ENCODE measurements at regions not wholly inside any gene's neighbourhood (a gene's known extent, or its start where the extent isn't known, plus 50 kb on each side); places are given as distances from the start of the nearest gene placed in this dataset.
A peak's percentile ranks its signal among the peaks of the same experiment; 100 is the strongest.

DNA sequence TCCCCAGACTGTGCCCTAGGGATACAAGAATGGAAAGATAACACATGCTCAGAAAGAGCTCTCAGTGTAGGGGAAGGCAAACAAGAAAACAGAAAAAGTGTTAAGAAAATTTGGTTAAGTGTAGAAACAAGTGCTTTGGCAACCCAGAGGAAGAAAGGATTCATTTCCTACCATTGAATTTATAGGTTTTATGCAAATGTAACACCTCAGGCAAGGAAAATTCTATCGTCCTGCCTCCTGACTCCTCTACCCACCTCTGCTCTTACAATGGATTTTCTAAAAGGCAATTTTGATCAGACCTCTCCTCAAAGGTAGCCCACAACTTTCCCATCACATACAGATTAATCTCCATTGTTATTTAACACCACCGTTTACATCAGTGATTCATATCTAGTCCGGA, 298.7 kb downstream of the RFC3 start:
- no peaks in the 10 kb centered on the region for H3K36me3 ChIP-seq
- no peaks in the 10 kb centered on the region for H3K4me1 ChIP-seq
- no peaks in the 10 kb centered on the region for H3K27me3 ChIP-seq
- no peak for FAIRE-seq
- ATAC-seq, result no peak
- no peak for DNase-seq
- no peak overlapping the region for H3K27ac ChIP-seq
- TF ChIP-seq, protein P1, sequence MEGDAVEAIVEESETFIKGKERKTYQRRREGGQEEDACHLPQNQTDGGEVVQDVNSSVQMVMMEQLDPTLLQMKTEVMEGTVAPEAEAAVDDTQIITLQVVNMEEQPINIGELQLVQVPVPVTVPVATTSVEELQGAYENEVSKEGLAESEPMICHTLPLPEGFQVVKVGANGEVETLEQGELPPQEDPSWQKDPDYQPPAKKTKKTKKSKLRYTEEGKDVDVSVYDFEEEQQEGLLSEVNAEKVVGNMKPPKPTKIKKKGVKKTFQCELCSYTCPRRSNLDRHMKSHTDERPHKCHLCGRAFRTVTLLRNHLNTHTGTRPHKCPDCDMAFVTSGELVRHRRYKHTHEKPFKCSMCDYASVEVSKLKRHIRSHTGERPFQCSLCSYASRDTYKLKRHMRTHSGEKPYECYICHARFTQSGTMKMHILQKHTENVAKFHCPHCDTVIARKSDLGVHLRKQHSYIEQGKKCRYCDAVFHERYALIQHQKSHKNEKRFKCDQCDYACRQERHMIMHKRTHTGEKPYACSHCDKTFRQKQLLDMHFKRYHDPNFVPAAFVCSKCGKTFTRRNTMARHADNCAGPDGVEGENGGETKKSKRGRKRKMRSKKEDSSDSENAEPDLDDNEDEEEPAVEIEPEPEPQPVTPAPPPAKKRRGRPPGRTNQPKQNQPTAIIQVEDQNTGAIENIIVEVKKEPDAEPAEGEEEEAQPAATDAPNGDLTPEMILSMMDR (IDR thresholded peaks at IDR 0.05), result no peak
- WGBS, 2 donors, result 71 to 74% methylated on average over 3 of the region's 3 CpGs
- no peak overlapping the region for H3K4me3 ChIP-seq
- H3K9me3 ChIP-seq, result no peaks in the 10 kb centered on the region
- intact Hi-C loops (cut with DNase I), result no loop called here

DNA sequence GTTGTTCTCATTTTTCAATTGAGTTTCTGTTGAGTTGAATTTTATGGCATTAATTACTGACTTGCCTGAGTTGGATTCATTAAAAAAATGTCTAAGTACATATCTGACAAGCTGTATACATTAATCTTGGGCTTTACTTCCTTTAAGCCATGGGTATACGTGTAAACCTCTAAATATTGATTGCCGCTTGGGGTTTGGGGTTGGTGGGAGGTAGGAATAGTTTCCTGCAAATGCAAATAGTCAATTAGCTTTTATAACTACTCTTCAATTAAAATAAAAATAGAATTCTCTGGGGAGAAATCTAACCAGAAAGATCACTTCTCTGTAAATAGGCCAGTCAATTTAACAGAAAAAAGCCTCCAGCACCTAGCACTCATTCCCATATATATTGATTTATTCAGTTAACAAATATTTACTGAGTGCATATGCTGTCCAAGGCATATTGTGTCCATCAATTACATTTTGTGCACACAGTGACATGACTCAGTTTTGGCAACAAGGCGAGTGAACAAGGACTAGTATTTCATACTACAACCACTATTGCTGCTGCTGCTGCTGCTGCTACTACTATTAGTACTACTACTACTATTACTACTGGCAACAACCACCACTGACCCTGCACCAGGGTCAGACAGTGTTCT, 306.8 kb downstream of the RFC3 start:
- FAIRE-seq, result no peak
- intact Hi-C loops (cut with DNase I), result no loop called here
- no peak overlapping the region for H3K4me3 ChIP-seq
- peak; percentile 40 to 78 (median 58) for ATAC-seq
- 30 to 37% methylated on average over 3 of the region's 3 CpGs for WGBS, 2 donors
- H3K9me3 ChIP-seq, result no peaks in the 10 kb centered on the region
- TF ChIP-seq, protein P1 (IDR thresholded peaks at IDR 0.05), result no peak
- peaks cover 0 to 10% (median 3%) of the 10 kb centered on the region in 3 donors for H3K4me1 ChIP-seq
- peak in 1 of 6 donors; percentile 18 for DNase-seq
- H3K27ac ChIP-seq, result no peak overlapping the region
- no peaks in the 10 kb centered on the region for H3K36me3 ChIP-seq
- H3K27me3 ChIP-seq, result no peaks in the 10 kb centered on the region

DNA sequence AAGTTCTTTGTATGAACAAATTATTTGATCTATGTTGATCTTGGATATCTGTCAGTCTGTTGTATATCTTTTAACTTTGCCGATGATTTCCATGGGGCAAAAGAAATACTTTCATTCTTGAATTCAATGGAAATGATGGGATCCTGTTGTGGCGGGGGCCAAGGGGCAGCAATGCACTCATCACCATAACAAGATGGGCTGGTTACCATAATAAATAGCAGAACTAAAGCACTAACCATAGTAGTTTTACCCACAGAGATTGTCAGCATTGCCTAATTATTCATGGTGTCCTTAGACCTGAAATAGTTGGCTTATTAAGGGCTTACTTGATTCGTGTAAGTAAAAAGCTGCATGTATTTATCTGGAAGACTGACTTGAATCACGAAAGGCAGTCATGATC, 309.6 kb downstream of the RFC3 start:
- intact Hi-C loops (cut with DNase I), result no loop called here
- Histone ChIP-seq H3K9me3 (no peaks in the 10 kb centered on the region), H3K4me1 (peaks cover 0 to 10% (median 3%) of the 10 kb centered on the region in 3 donors), H3K27ac (no peak overlapping the region), H3K36me3 (no peaks in the 10 kb centered on the region), H3K4me3 (no peak overlapping the region), H3K27me3 (no peaks in the 10 kb centered on the region)
- TF ChIP-seq, protein P1 (IDR thresholded peaks at IDR 0.05), result no peak
- WGBS, 2 donors, result 78 to 82% methylated on average over 4 of the region's 4 CpGs
- no peak for FAIRE-seq
- no peak for ATAC-seq
- no peak for DNase-seq

DNA sequence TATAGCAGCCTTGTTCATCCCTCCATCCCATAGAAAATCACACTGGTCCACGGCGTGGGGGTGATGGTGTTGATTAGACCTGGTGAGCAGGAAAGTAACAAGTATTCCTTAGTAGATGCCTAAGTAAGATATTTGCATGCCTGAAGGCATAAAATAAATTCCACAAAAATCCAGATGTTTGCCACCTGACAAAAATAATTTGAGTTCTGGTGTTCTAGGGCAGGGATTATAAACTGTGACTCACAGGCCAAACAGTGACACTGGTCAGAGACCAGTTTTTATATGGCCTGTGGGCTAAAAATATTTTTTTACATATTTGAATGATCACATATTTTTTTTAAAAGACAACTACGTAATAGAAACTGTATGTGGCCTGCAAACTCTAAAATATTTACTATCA, 310.7 kb downstream of the RFC3 start:
- H3K4me3 ChIP-seq, result no peak overlapping the region
- FAIRE-seq (no peak), ATAC-seq (no peak), DNase-seq (no peak)
- WGBS, 2 donors, result 79 to 84% methylated on average over 3 of the region's 3 CpGs
- no peaks in the 10 kb centered on the region for H3K27me3 ChIP-seq
- intact Hi-C loops (cut with DNase I), result no loop called here
- TF ChIP-seq, protein P1 (IDR thresholded peaks at IDR 0.05), result no peak
- no peaks in the 10 kb centered on the region for H3K36me3 ChIP-seq
- no peak overlapping the region for H3K27ac ChIP-seq
- H3K9me3 ChIP-seq, result no peaks in the 10 kb centered on the region
- peaks cover 0 to 10% (median 3%) of the 10 kb centered on the region in 3 donors for H3K4me1 ChIP-seq

DNA sequence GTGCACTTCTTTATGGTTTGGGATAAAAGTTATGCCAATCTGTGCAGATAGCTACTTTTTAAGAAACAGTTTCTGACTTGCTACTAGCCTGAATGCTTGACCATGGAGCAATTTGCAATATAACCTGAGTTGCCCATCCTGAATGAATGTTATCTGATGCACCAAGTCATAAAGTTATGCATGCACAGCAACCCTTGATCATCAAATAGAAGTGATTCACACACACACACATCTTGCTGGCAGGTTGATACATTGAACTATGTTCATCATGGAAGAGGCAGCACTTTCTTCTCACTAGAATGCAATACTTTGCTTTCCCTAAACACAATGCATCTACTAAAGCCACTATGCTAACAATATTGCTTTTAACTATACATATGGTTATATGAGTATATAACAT, 311.5 kb downstream of the RFC3 start:
- TF ChIP-seq, protein P1 (IDR thresholded peaks at IDR 0.05), result no peak
- no peak overlapping the region for H3K4me3 ChIP-seq
- H3K36me3 ChIP-seq, result no peaks in the 10 kb centered on the region
- no peaks in the 10 kb centered on the region for H3K27me3 ChIP-seq
- no peaks in the 10 kb centered on the region for H3K9me3 ChIP-seq
- H3K27ac ChIP-seq, result no peak overlapping the region
- intact Hi-C loops (cut with DNase I), result no loop called here
- FAIRE-seq, result no peak
- no peak for DNase-seq
- no peak for ATAC-seq
- H3K4me1 ChIP-seq, result peaks cover 0 to 10% (median 3%) of the 10 kb centered on the region in 3 donors

All from pancreas (tissue), 10 donors.